CD14-positive monocyte (primary cell): ENCODE measurements at regions not wholly inside any gene's neighbourhood (a gene's known extent, or its start where the extent isn't known, plus 50 kb on each side); places are given as distances from the start of the nearest gene placed in this dataset.

Experiments used
- DNase-seq, 3 donors: peaks; one replicate each; pipeline ENCODE4 v3.0.0-alpha.2; 2011 to 2022
- H2AFZ ChIP-seq: 2 replicates; pipeline ENCODE4 v1.6.0; 2012; ENCODE audit warnings: mild to moderate bottlenecking, low read depth, low read length, inconsistent platforms; ENCODE audit not compliant: insufficient read depth, poor library complexity, severe bottlenecking
- H3K27ac ChIP-seq, 2 donors: 1 replicate in 1 of 2; 2 replicates in 1 of 2; pipeline ENCODE4 v1.5.1; 2012 to 2013; ENCODE audit warnings: low read length in 2 of 2, control low read depth in 1 of 2, inconsistent platforms in 1 of 2, low read depth in 1 of 2, mild to moderate bottlenecking in 1 of 2
- H3K27me3 ChIP-seq, 2 donors: one replicate each; pipeline versions ENCODE4 v1.6.0 to v1.6.1; 2011 to 2013; ENCODE audit warnings: low read length in 2 of 2; ENCODE audit not compliant: control insufficient read depth in 2 of 2, insufficient read depth in 2 of 2
- H3K36me3 ChIP-seq, 2 donors: replicated peaks in 1 of 2; 1 replicate in 1 of 2; 2 replicates in 1 of 2; pipeline versions ENCODE4 v1.5.1 to v1.6.1; 2012 to 2013; ENCODE audit warnings: low read length in 2 of 2, control low read depth in 1 of 2, inconsistent platforms in 1 of 2, mild to moderate bottlenecking in 1 of 2; ENCODE audit not compliant: insufficient read depth in 2 of 2, control insufficient read depth in 1 of 2
- H3K4me1 ChIP-seq, 2 donors: 1 replicate in 1 of 2; 2 replicates in 1 of 2; pipeline versions ENCODE4 v1.5.1 to v1.6.1; 2012 to 2013; ENCODE audit warnings: low read length in 2 of 2, control low read depth in 1 of 2, inconsistent platforms in 1 of 2, mild to moderate bottlenecking in 1 of 2, moderate library complexity in 1 of 2; ENCODE audit not compliant: insufficient read depth in 2 of 2, control insufficient read depth in 1 of 2
- H3K4me2 ChIP-seq: replicated peaks from 2 replicates; pipeline ENCODE3; 2012; ENCODE audit warnings: low read length, moderate library complexity, mild to moderate bottlenecking; ENCODE audit not compliant: poor library complexity, severe bottlenecking; ENCODE audit errors: extremely low read depth
- H3K4me3 ChIP-seq, 3 experiments: fragments of 200-600 bp in 1 of 3; sonication (generic) in 1 of 3; replicated peaks in 1 of 3; 1 replicate in 2 of 3; 2 replicates in 1 of 3; pipeline ENCODE4 v1.5.1; 2011 to 2013; ENCODE audit warnings: low read length in 3 of 3, mild to moderate bottlenecking in 3 of 3, control low read depth in 2 of 3, low read depth in 2 of 3, inconsistent platforms in 1 of 3, moderate library complexity in 1 of 3
- H3K79me2 ChIP-seq: 2 replicates; pipeline ENCODE4 v1.6.0; 2012; ENCODE audit warnings: mild to moderate bottlenecking, control low read depth, inconsistent platforms, low read length, moderate library complexity; ENCODE audit not compliant: insufficient read depth
- H3K9ac ChIP-seq: 2 replicates; pipeline ENCODE4 v1.6.0; 2017; ENCODE audit warnings: low read length, mild to moderate bottlenecking; ENCODE audit not compliant: insufficient read depth, poor library complexity, severe bottlenecking
- H3K9me3 ChIP-seq, 2 donors: replicated peaks in 1 of 2; 1 replicate in 1 of 2; 2 replicates in 1 of 2; pipeline versions ENCODE4 v1.5.1 to v1.6.1; 2012 to 2013; ENCODE audit warnings: low read length in 2 of 2, control low read depth in 1 of 2; ENCODE audit not compliant: control insufficient read depth in 1 of 2, insufficient read depth in 1 of 2
- H4K20me1 ChIP-seq: 2 replicates; pipeline ENCODE4 v1.6.0; 2012; ENCODE audit warnings: mild to moderate bottlenecking, low read length, control low read depth, moderate library complexity; ENCODE audit not compliant: insufficient read depth
- H3K27ac Mint-ChIP-seq, 7 donors: one replicate each; pipeline ENCODE4 v1.8.0; 2020; ENCODE audit warnings: mild to moderate bottlenecking in 7 of 7, mixed read lengths in 7 of 7, moderate library complexity in 6 of 7, inconsistent platforms in 2 of 7
- H3K27me3 Mint-ChIP-seq, 3 donors: one replicate each; pipeline ENCODE4 v1.8.0; 2021 to 2022; ENCODE audit warnings: low read depth in 3 of 3, mild to moderate bottlenecking in 3 of 3, mixed read lengths in 3 of 3, moderate library complexity in 3 of 3, inconsistent platforms in 1 of 3
- H3K36me3 Mint-ChIP-seq, 2 donors: one replicate each; pipeline ENCODE4 v1.8.0; 2020; ENCODE audit warnings: mixed read lengths in 2 of 2, inconsistent platforms in 1 of 2, mild to moderate bottlenecking in 1 of 2
- H3K4me1 Mint-ChIP-seq: one replicate; pipeline ENCODE4 v1.8.0; 2020; ENCODE audit warnings: mild to moderate bottlenecking, mixed read lengths
- H3K4me3 Mint-ChIP-seq, 2 donors: one replicate each; pipeline ENCODE4 v1.8.0; 2020; ENCODE audit warnings: mild to moderate bottlenecking in 2 of 2, mixed read lengths in 2 of 2, moderate library complexity in 1 of 2
- H3K9me3 Mint-ChIP-seq, 7 donors: one replicate each; pipeline ENCODE4 v1.8.0; 2020 to 2022; ENCODE audit warnings: mixed read lengths in 7 of 7, mild to moderate bottlenecking in 6 of 7, moderate library complexity in 6 of 7, inconsistent platforms in 2 of 7
- CTCF ChIP-seq: fragments of 200-600 bp; IDR thresholded peaks from one replicate; pipeline ENCODE4 v1.8.0; 2022; ENCODE audit warnings: antibody characterized with exemption, mild to moderate bottlenecking
- WGBS: methylation state at CpG from one replicate; pipeline ENCODE4 v1.1.5; 2013; ENCODE audit warnings: missing lambda C conversion rate; ENCODE audit not compliant: insufficient coverage; 5-methylcytosine and 5-hydroxymethylcytosine counted together
- intact Hi-C, 2 donors: fragments of 100-400 bp; cut with micrococcal nuclease; formaldehyde crosslinking; loops; one replicate each; pipeline versions ENCODE4 v1.15.0 to v1.15.1; 2023

- intact Hi-C loops, result loop anchor here in 1 of 2 donors (2.0 kb wide), 1 partner anchor 53 kb away; the partner anchor contains the start of gene SIPA1L1
- no peak overlapping the region for H3K9ac ChIP-seq
- H3K9me3 ChIP-seq, result peaks cover 0 to 6% of the 10 kb centered on the region in 2 donors
- H3K79me2 ChIP-seq, result peaks cover 60% of the 10 kb centered on the region
- no peaks in the 10 kb centered on the region for H3K36me3 ChIP-seq
- Mint-ChIP-seq H3K27ac (peak overlapping the region in 6 of 7 donors; percentile 63 to 96 (median 84)), H3K27me3 (peaks cover 0 to under 1% (median 0%) of the 10 kb centered on the region in 3 donors), H3K4me3 (no peak overlapping the region), H3K4me1 (peaks cover 34% of the 10 kb centered on the region), H3K9me3 (peaks cover 5 to 13% (median 11%) of the 10 kb centered on the region in 7 donors), H3K36me3 (peaks cover 17 to 21% of the 10 kb centered on the region in 2 donors)
- WGBS, result 100% methylated on average over 1 of the region's 1 CpG
- no peaks in the 10 kb centered on the region for H3K27me3 ChIP-seq
- no peak for DNase-seq
- no peak overlapping the region for H3K27ac ChIP-seq
- H2AFZ ChIP-seq, result no peak overlapping the region
- H3K4me2 ChIP-seq, result no peak overlapping the region
- H3K4me1 ChIP-seq, result peaks cover 18 to 24% of the 10 kb centered on the region in 2 donors
- no peaks in the 10 kb centered on the region for H4K20me1 ChIP-seq
- no peak for TF ChIP-seq CTCF
- H3K4me3 ChIP-seq, result no peak overlapping the region
Observed at GRCh38 chr14:71373773-71374172, 466.5 kb downstream of the PCNX1 start.

- peaks cover 20 to 21% of the 10 kb centered on the region in 2 donors for H3K36me3 Mint-ChIP-seq
- H3K4me3 Mint-ChIP-seq, result no peak overlapping the region
- no peaks in the 10 kb centered on the region for H4K20me1 ChIP-seq
- WGBS, result 86% methylated on average over 1 of the region's 1 CpG
- H3K4me1 ChIP-seq, result peaks cover 23 to 29% of the 10 kb centered on the region in 2 donors
- peaks cover 0 to 6% of the 10 kb centered on the region in 2 donors for H3K9me3 ChIP-seq
- peaks cover 69% of the 10 kb centered on the region for H3K79me2 ChIP-seq
- H3K4me1 Mint-ChIP-seq, result peaks cover 39% of the 10 kb centered on the region
- intact Hi-C loops, result no loop called here
- H3K27me3 ChIP-seq, result no peaks in the 10 kb centered on the region
- no peak for DNase-seq
- H3K9ac ChIP-seq, result no peak overlapping the region
- H3K36me3 ChIP-seq, result no peaks in the 10 kb centered on the region
- peaks cover 5 to 13% (median 11%) of the 10 kb centered on the region in 7 donors for H3K9me3 Mint-ChIP-seq
- H3K27ac ChIP-seq, result no peak overlapping the region
- no peak for TF ChIP-seq CTCF
- no peak overlapping the region for H3K4me2 ChIP-seq
- H3K4me3 ChIP-seq, result no peak overlapping the region
- H3K27me3 Mint-ChIP-seq, result peaks cover 0 to 2% (median 0%) of the 10 kb centered on the region in 3 donors
- H3K27ac Mint-ChIP-seq, result peak overlapping the region in 1 of 7 donors; percentile 57
- no peak overlapping the region for H2AFZ ChIP-seq
Observed at GRCh38 chr14:71374989-71375388, 467.7 kb downstream of the PCNX1 start.
